ENCODE measurements at regions not wholly inside any gene's neighbourhood (a gene's known extent, or its start where the extent isn't known, plus 50 kb on each side); places are given as distances from the start of the nearest gene placed in this dataset.

DNA sequence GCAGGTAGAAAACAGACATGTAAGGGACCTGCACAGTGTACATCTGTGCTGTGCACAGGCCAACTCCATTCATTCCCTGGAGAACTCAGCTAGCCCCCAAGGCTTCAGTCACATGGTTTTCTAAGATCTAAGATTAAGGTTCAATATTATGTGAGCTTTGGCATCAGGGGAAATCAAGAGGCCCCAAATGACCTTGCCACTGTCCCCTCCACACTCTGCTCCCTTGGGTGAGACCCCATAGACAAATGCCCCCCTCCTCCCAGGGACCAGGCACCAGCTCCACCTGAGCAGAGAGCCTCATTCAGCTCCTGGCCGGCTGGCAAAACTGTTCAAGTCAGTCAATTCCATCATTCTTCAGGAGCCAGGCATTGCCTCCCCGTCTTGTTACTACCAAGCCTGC is 93.6 kb upstream of the TMEM18 start:
- Histone ChIP-seq H3K36me3 (ENCODE audit: low read depth, missing control alignments) (no peaks in the 10 kb centered on the region), H3K27ac (no peak overlapping the region), H3K4me3 (no peak overlapping the region), H3K27me3 (no peaks in the 10 kb centered on the region), H3K9me3 (no peaks in the 10 kb centered on the region), H3K4me1 (no peaks in the 10 kb centered on the region)
- intact Hi-C loops (cut with DNase I; ENCODE audit: low total_unique reads): no loop called here
- TF ChIP-seq CTCF (IDR thresholded peaks at IDR 0.05) (no peak), POLR2A (IDR thresholded peaks at IDR 0.05) (no peak)
- WGBS, 2 donors: 80 to 98% methylated on average over 1 to 2 of the region's 2 CpGs
- no peak for DNase-seq

GRCh38 chr2:769771-770170 is 92.6 kb upstream of the TMEM18 start:
- intact Hi-C loops (cut with DNase I; ENCODE audit: low total_unique reads): no loop called here
- no peak for TF ChIP-seq CTCF (IDR thresholded peaks at IDR 0.05)
- no peak for DNase-seq
- Histone ChIP-seq H3K4me3 (no peak overlapping the region), H3K27me3 (no peaks in the 10 kb centered on the region), H3K9me3 (no peaks in the 10 kb centered on the region), H3K36me3 (ENCODE audit: low read depth, missing control alignments) (no peaks in the 10 kb centered on the region), H3K4me1 (no peaks in the 10 kb centered on the region), H3K27ac (no peak overlapping the region)
- 87% methylated on average over 2 of the region's 2 CpGs for WGBS, 2 donors

GRCh38 chr2:768451-768850 is 91.2 kb upstream of the TMEM18 start:
- Histone ChIP-seq H3K27ac (no peak overlapping the region), H3K4me1 (no peaks in the 10 kb centered on the region), H3K9me3 (no peaks in the 10 kb centered on the region), H3K27me3 (no peaks in the 10 kb centered on the region), H3K4me3 (no peak overlapping the region), H3K36me3 (ENCODE audit: low read depth, missing control alignments) (no peaks in the 10 kb centered on the region)
- WGBS, 2 donors: 88 to 89% methylated on average over 10 of the region's 10 CpGs
- TF ChIP-seq CTCF (IDR thresholded peaks at IDR 0.05) (no peak), POLR2A (IDR thresholded peaks at IDR 0.05) (no peak)
- intact Hi-C loops (cut with DNase I; ENCODE audit: low total_unique reads): no loop called here
- no peak for DNase-seq

GRCh38 chr2:767944-768343 is 90.7 kb upstream of the TMEM18 start:
- H3K27ac ChIP-seq: no peak overlapping the region
- TF ChIP-seq POLR2A (IDR thresholded peaks at IDR 0.05) (no peak), CTCF (IDR thresholded peaks at IDR 0.05) (no peak)
- H3K27me3 ChIP-seq: no peaks in the 10 kb centered on the region
- no peaks in the 10 kb centered on the region for H3K9me3 ChIP-seq
- H3K36me3 ChIP-seq (ENCODE audit: low read depth, missing control alignments): no peaks in the 10 kb centered on the region
- WGBS, 2 donors: 92 to 94% methylated on average over 4 of the region's 4 CpGs
- H3K4me3 ChIP-seq: no peak overlapping the region
- no peaks in the 10 kb centered on the region for H3K4me1 ChIP-seq
- intact Hi-C loops (cut with DNase I; ENCODE audit: low total_unique reads): no loop called here
- no peak for DNase-seq

DNA sequence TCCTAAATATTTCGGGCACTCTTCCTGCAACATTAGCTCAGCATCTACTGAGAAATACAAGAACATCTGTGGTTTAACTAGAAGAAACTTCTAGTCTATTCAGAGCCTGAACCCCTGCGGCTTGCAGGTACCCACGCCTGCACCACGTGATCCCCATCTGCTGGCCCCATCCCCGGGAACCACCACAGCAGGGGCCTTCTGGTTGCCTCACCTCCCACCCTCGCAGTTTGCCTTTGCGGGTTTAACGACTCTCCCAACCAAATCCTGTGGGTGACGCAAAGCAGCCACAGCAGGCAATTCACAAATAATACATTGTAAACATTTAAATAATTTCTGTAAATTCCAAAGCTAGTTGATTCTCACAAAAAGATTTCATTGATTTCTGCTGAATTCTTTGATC is 90.2 kb upstream of the TMEM18 start:
- Histone ChIP-seq H3K27ac (no peak overlapping the region), H3K36me3 (ENCODE audit: low read depth, missing control alignments) (no peaks in the 10 kb centered on the region), H3K9me3 (no peaks in the 10 kb centered on the region), H3K4me3 (no peak overlapping the region), H3K4me1 (no peaks in the 10 kb centered on the region), H3K27me3 (no peaks in the 10 kb centered on the region)
- intact Hi-C loops (cut with DNase I; ENCODE audit: low total_unique reads): no loop called here
- 76 to 82% methylated on average over 9 of the region's 9 CpGs for WGBS, 2 donors
- no peak for DNase-seq
- TF ChIP-seq CTCF (IDR thresholded peaks at IDR 0.05): no peak
- TF ChIP-seq POLR2A (IDR thresholded peaks at IDR 0.05): no peak
